DND-41 (cell line): ENCODE measurements at regions not wholly inside any gene's neighbourhood (a gene's known extent, or its start where the extent isn't known, plus 50 kb on each side); places are given as distances from the start of the nearest gene placed in this dataset.

Experiments
- ATAC-seq: fragments of 200-7000 bp; cut with Tn5 transposase; 3 replicates; pipeline ENCODE4 v1.9.1; 2021; ENCODE audit warnings: low read depth; ENCODE audit not compliant: insufficient read depth
- DNase-seq: peaks from one replicate; pipeline ENCODE4 v3.0.0-alpha.2; 2020
- H2AFZ ChIP-seq: 2 replicates; pipeline ENCODE4 v1.6.0; 2012; ENCODE audit warnings: low read depth, low read length
- H3K27ac ChIP-seq: 2 replicates; pipeline ENCODE4 v1.5.1; 2012; ENCODE audit warnings: low read length, inconsistent platforms
- H3K27me3 ChIP-seq: fragments of 200-600 bp; sonication (generic); 2 replicates; pipeline ENCODE4 v1.6.0; 2012; ENCODE audit warnings: low read length, mild to moderate bottlenecking, inconsistent platforms; ENCODE audit not compliant: insufficient read depth, poor library complexity
- H3K36me3 ChIP-seq: 2 replicates; pipeline ENCODE4 v1.5.1; 2012; ENCODE audit warnings: low read length, inconsistent platforms; ENCODE audit not compliant: insufficient read depth
- H3K4me1 ChIP-seq: 2 replicates; pipeline ENCODE4 v1.5.1; 2012; ENCODE audit warnings: mild to moderate bottlenecking, low read length; ENCODE audit not compliant: insufficient read depth
- H3K4me2 ChIP-seq: 2 replicates; pipeline ENCODE4 v1.6.0; 2012; ENCODE audit warnings: mild to moderate bottlenecking, moderate library complexity, low read length, inconsistent platforms; ENCODE audit not compliant: insufficient read depth
- H3K4me3 ChIP-seq, 2 experiments: fragments of 200-600 bp in 1 of 2; shearing (Covaris generic) in 1 of 2; 2 replicates each; pipeline ENCODE4 v1.5.1; 2012 to 2016; ENCODE audit warnings: inconsistent platforms in 2 of 2, low read length in 2 of 2, mild to moderate bottlenecking in 2 of 2, low read depth in 1 of 2, moderate library complexity in 1 of 2
- H3K79me2 ChIP-seq: 2 replicates; pipeline ENCODE4 v1.6.0; 2012; ENCODE audit warnings: low read length, inconsistent platforms; ENCODE audit not compliant: insufficient read depth
- H3K9ac ChIP-seq: 2 replicates; pipeline ENCODE4 v1.6.0; 2012; ENCODE audit warnings: low read depth, mild to moderate bottlenecking, inconsistent platforms, low read length, moderate library complexity
- H3K9me3 ChIP-seq: 2 replicates; pipeline ENCODE4 v1.5.1; 2012; ENCODE audit warnings: low read length, moderate library complexity, mild to moderate bottlenecking, inconsistent platforms; ENCODE audit not compliant: insufficient read depth, severe bottlenecking
- H4K20me1 ChIP-seq: 2 replicates; pipeline ENCODE4 v1.6.0; 2012; ENCODE audit warnings: low read length; ENCODE audit not compliant: insufficient read depth
- CTCF ChIP-seq: IDR thresholded peaks from 2 replicates; pipeline ENCODE4 v1.5.1; 2012; ENCODE audit warnings: borderline replicate concordance, low read length, moderate library complexity, mild to moderate bottlenecking; ENCODE audit not compliant: poor library complexity, severe bottlenecking; ENCODE audit errors: extremely low read depth
- EZH2 ChIP-seq: IDR thresholded peaks from 3 replicates; pipeline ENCODE4 v1.6.1; 2012; ENCODE audit warnings: borderline replicate concordance, low read depth, mild to moderate bottlenecking, moderate library complexity, low read length, inconsistent platforms; ENCODE audit not compliant: severe bottlenecking

GRCh38 chr2:62369541-62370202 is 136.3 kb downstream of the TMEM17 start:
- DNase-seq (no peak), ATAC-seq (no peak)
- Histone ChIP-seq H3K79me2 (no peaks in the 10 kb centered on the region), H3K27me3 (no peaks in the 10 kb centered on the region), H3K36me3 (no peaks in the 10 kb centered on the region), H3K27ac (no peak overlapping the region), H4K20me1 (no peaks in the 10 kb centered on the region), H3K4me1 (no peaks in the 10 kb centered on the region), H2AFZ (no peak overlapping the region), H3K4me3 (no peak overlapping the region), H3K9ac (no peak overlapping the region), H3K9me3 (peaks cover 6% of the 10 kb centered on the region), H3K4me2 (no peak overlapping the region)
- TF ChIP-seq CTCF (no peak), EZH2 (no peak)

- H3K4me1 ChIP-seq, result no peaks in the 10 kb centered on the region
- TF ChIP-seq EZH2 (no peak), CTCF (no peak)
- no peaks in the 10 kb centered on the region for H3K36me3 ChIP-seq
- H3K9ac ChIP-seq, result no peak overlapping the region
- no peak overlapping the region for H3K4me3 ChIP-seq
- H4K20me1 ChIP-seq, result no peaks in the 10 kb centered on the region
- H3K27ac ChIP-seq, result no peak overlapping the region
- no peaks in the 10 kb centered on the region for H3K79me2 ChIP-seq
- no peak overlapping the region for H3K4me2 ChIP-seq
- no peaks in the 10 kb centered on the region for H3K9me3 ChIP-seq
- ATAC-seq (no peak), DNase-seq (no peak)
- H2AFZ ChIP-seq, result no peak overlapping the region
- H3K27me3 ChIP-seq, result no peaks in the 10 kb centered on the region
Measured at GRCh38 chr2:62364791-62365528, 141.0 kb downstream of the TMEM17 start.

GRCh38 chr2:62363166-62363565 is 142.8 kb downstream of the TMEM17 start:
- Histone ChIP-seq H4K20me1 (no peaks in the 10 kb centered on the region), H3K27ac (no peak overlapping the region), H3K4me1 (no peaks in the 10 kb centered on the region), H3K9ac (no peak overlapping the region), H3K36me3 (no peaks in the 10 kb centered on the region), H3K4me2 (no peak overlapping the region), H3K79me2 (no peaks in the 10 kb centered on the region), H3K9me3 (no peaks in the 10 kb centered on the region), H2AFZ (no peak overlapping the region), H3K4me3 (no peak overlapping the region), H3K27me3 (no peaks in the 10 kb centered on the region)
- no peak for TF ChIP-seq EZH2
- ATAC-seq (no peak), DNase-seq (no peak)

GRCh38 chr2:62362561-62362960 is 143.4 kb downstream of the TMEM17 start:
- no peaks in the 10 kb centered on the region for H3K36me3 ChIP-seq
- H3K27me3 ChIP-seq, result no peaks in the 10 kb centered on the region
- H3K27ac ChIP-seq, result no peak overlapping the region
- TF ChIP-seq EZH2 (no peak), CTCF (no peak)
- H2AFZ ChIP-seq, result no peak overlapping the region
- H3K9me3 ChIP-seq, result no peaks in the 10 kb centered on the region
- no peak overlapping the region for H3K9ac ChIP-seq
- no peaks in the 10 kb centered on the region for H3K79me2 ChIP-seq
- no peaks in the 10 kb centered on the region for H4K20me1 ChIP-seq
- H3K4me3 ChIP-seq, result no peak overlapping the region
- H3K4me2 ChIP-seq, result no peak overlapping the region
- no peak for DNase-seq
- H3K4me1 ChIP-seq, result no peaks in the 10 kb centered on the region
- ATAC-seq, result no peak
